Esophagus muscularis mucosa (tissue), 4 donors: ENCODE measurements at regions not wholly inside any gene's neighbourhood (a gene's known extent, or its start where the extent isn't known, plus 50 kb on each side); places are given as distances from the start of the nearest gene placed in this dataset.

Source experiments
- DNase-seq: peaks from one replicate; pipeline ENCODE4 v3.0.0-alpha.2; 2017; ENCODE audit errors: extremely low spot score
- H3K27ac ChIP-seq, 4 donors: fragments of 200-600 bp; sonication (generic); replicated peaks in 1 of 4; 1 replicate in 3 of 4; 2 replicates in 1 of 4; pipeline ENCODE4 v1.5.1; 2016 to 2019; ENCODE audit warnings: mild to moderate bottlenecking in 1 of 4
- H3K27me3 ChIP-seq, 4 donors: fragments of 200-600 bp; sonication (generic); one replicate each; pipeline versions ENCODE4 v1.5.1 to v1.6.0; 2016 to 2019
- H3K36me3 ChIP-seq, 4 donors: fragments of 200-600 bp; sonication (generic); one replicate each; pipeline ENCODE4 v1.5.1; 2016 to 2019
- H3K4me1 ChIP-seq, 4 donors: fragments of 200-600 bp; sonication (generic); one replicate each; pipeline ENCODE4 v1.5.1; 2016 to 2019
- H3K4me3 ChIP-seq, 4 donors: fragments of 200-600 bp; sonication (generic); 1 replicate in 2 of 4; 2 replicates in 2 of 4; pipeline ENCODE4 v1.5.1; 2016 to 2019; ENCODE audit warnings: mild to moderate bottlenecking in 4 of 4, moderate library complexity in 1 of 4
- H3K9me3 ChIP-seq, 4 donors: fragments of 200-600 bp; sonication (generic); 1 replicate in 3 of 4; 2 replicates in 1 of 4; pipeline ENCODE4 v1.5.1; 2016 to 2019
- CTCF ChIP-seq, 3 experiments: fragments of 200-600 bp in 2 of 3; fragments of 450-650 bp in 1 of 3; sonication (generic) in 2 of 3; IDR thresholded peaks; one replicate each; pipeline ENCODE4 v1.5.1; 2017 to 2019; ENCODE audit warnings: antibody characterized with exemption in 3 of 3, mild to moderate bottlenecking in 2 of 3, moderate library complexity in 1 of 3
- EP300 ChIP-seq: sonication (generic); formaldehyde crosslinking; IDR thresholded peaks from one replicate; pipeline ENCODE4 v1.6.1; 2017; ENCODE audit warnings: antibody characterized with exemption
- POLR2A ChIP-seq: fragments of 450-650 bp; IDR thresholded peaks from one replicate; pipeline ENCODE4 v1.6.1; 2017; ENCODE audit warnings: antibody characterized with exemption, moderate library complexity, mild to moderate bottlenecking, low read depth
- POLR2AphosphoS5 ChIP-seq, 2 donors: sonication (generic); formaldehyde crosslinking; IDR thresholded peaks; one replicate each; pipeline ENCODE4 v1.6.1; 2017; ENCODE audit warnings: antibody characterized with exemption in 2 of 2
- WGBS: methylation state at CpG from one replicate; pipeline ENCODE4 v1.1.5; 2018; 5-methylcytosine and 5-hydroxymethylcytosine counted together
- intact Hi-C: fragments of 100-400 bp; cut with DNase I; formaldehyde crosslinking; loops from one replicate; pipeline ENCODE4 v1.15.1; 2023

- H3K27ac ChIP-seq: no peak overlapping the region
- intact Hi-C loops: no loop called here
- no peaks in the 10 kb centered on the region for H3K9me3 ChIP-seq
- no peaks in the 10 kb centered on the region for H3K27me3 ChIP-seq
- DNase-seq: no peak
- peaks cover 16 to 26% (median 19%) of the 10 kb centered on the region in 4 donors for H3K4me1 ChIP-seq
- H3K4me3 ChIP-seq: no peak overlapping the region
- WGBS: 93% methylated on average over 9 of the region's 9 CpGs
- H3K36me3 ChIP-seq: no peaks in the 10 kb centered on the region
- TF ChIP-seq EP300: no peak
- TF ChIP-seq POLR2A: no peak
- TF ChIP-seq POLR2AphosphoS5 (IDR thresholded peaks at IDR 0.05): no peak
- no peak for TF ChIP-seq CTCF (IDR thresholded peaks at IDR 0.05)
Observed at GRCh38 chr21:33974513-33975468, 59.2 kb upstream of the ATP5PO start.

- no peak for TF ChIP-seq CTCF (IDR thresholded peaks at IDR 0.05)
- TF ChIP-seq POLR2A: no peak
- DNase-seq: no peak
- H3K4me3 ChIP-seq: no peak overlapping the region
- intact Hi-C loops: no loop called here
- no peaks in the 10 kb centered on the region for H3K9me3 ChIP-seq
- no peaks in the 10 kb centered on the region for H3K36me3 ChIP-seq
- no peaks in the 10 kb centered on the region for H3K27me3 ChIP-seq
- WGBS: 89% methylated on average over 5 of the region's 5 CpGs
- H3K27ac ChIP-seq: no peak overlapping the region
- H3K4me1 ChIP-seq: peaks cover 31 to 38% (median 33%) of the 10 kb centered on the region in 4 donors
Observed at GRCh38 chr21:33973268-33973667, 57.7 kb upstream of the ATP5PO start.

DNA sequence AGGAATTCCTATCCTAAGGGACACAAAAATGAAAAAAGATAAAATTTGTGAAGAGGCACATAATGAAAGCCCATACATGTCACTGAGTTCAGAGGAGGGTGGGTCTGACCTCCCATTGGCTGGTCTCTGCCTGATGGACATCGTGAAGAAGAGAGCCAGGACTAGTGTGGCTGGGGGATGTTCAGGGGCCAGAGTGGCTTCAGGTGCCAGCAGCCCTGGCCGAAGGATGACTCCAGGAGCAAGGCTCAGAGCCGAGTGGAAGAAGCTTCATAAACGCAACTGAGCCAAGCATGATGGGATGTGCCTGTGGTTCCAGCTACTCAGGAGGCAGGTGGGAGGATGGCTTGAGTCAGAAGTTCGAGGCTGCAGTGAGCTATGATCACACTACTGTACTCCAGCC lies 56.9 kb upstream of the ATP5PO start:
- H3K36me3 ChIP-seq: no peaks in the 10 kb centered on the region
- no peak overlapping the region for H3K4me3 ChIP-seq
- intact Hi-C loops: no loop called here
- TF ChIP-seq POLR2AphosphoS5 (IDR thresholded peaks at IDR 0.05) (no peak), CTCF (IDR thresholded peaks at IDR 0.05) (no peak), POLR2A (no peak), EP300 (no peak)
- H3K27me3 ChIP-seq: no peaks in the 10 kb centered on the region
- no peak overlapping the region for H3K27ac ChIP-seq
- peaks cover 31 to 40% (median 33%) of the 10 kb centered on the region in 4 donors for H3K4me1 ChIP-seq
- no peaks in the 10 kb centered on the region for H3K9me3 ChIP-seq
- no peak for DNase-seq
- 88% methylated on average over 5 of the region's 5 CpGs for WGBS

- 90% methylated on average over 7 of the region's 7 CpGs for WGBS
- Histone ChIP-seq H3K36me3 (no peaks in the 10 kb centered on the region), H3K27me3 (no peaks in the 10 kb centered on the region), H3K4me1 (peaks cover 25 to 32% (median 26%) of the 10 kb centered on the region in 4 donors), H3K4me3 (no peak overlapping the region), H3K9me3 (no peaks in the 10 kb centered on the region), H3K27ac (no peak overlapping the region)
- DNase-seq: no peak
- TF ChIP-seq CTCF (IDR thresholded peaks at IDR 0.05) (no peak), POLR2AphosphoS5 (IDR thresholded peaks at IDR 0.05) (no peak), POLR2A (no peak), EP300 (no peak)
- intact Hi-C loops: no loop called here
Observed at GRCh38 chr21:33971492-33972013, 55.9 kb upstream of the ATP5PO start.
